ENCODE measurements at regions not wholly inside any gene's neighbourhood (a gene's known extent, or its start where the extent isn't known, plus 50 kb on each side); places are given as distances from the start of the nearest gene placed in this dataset.

GRCh38 chr16:58832386-58832895, 98.3 kb upstream of the GOT2 start:
- TF ChIP-seq POLR2AphosphoS5 (IDR thresholded peaks at IDR 0.05; ENCODE audit: low read depth, low read length) = no peak
- TF ChIP-seq FOXP2 (optimal IDR thresholded peaks at IDR 0.05; ENCODE audit: borderline replicate concordance, extremely low read depth, extremely low read length, insufficient read depth) = no peak
- TF ChIP-seq SIN3A (IDR thresholded peaks at IDR 0.05; ENCODE audit: borderline replicate concordance, insufficient read depth, low read length) = no peak
- no peak for TF ChIP-seq TAF1 (IDR thresholded peaks at IDR 0.05; ENCODE audit: borderline replicate concordance, insufficient read depth, low read length)
- no peak for TF ChIP-seq REST (IDR thresholded peaks at IDR 0.05; ENCODE audit: insufficient read depth in 1 of 2, low read depth in 2 of 2, low read length in 2 of 2)

GRCh38 chr16:58831386-58831785, 97.3 kb upstream of the GOT2 start:
- TF ChIP-seq TAF1 (IDR thresholded peaks at IDR 0.05; ENCODE audit: borderline replicate concordance, insufficient read depth, low read length) (no peak), FOXP2 (optimal IDR thresholded peaks at IDR 0.05; ENCODE audit: borderline replicate concordance, extremely low read depth, extremely low read length, insufficient read depth) (no peak), SIN3A (IDR thresholded peaks at IDR 0.05; ENCODE audit: borderline replicate concordance, insufficient read depth, low read length) (no peak), REST (IDR thresholded peaks at IDR 0.05; ENCODE audit: insufficient read depth in 1 of 2, low read depth in 2 of 2, low read length in 2 of 2) (no peak), POLR2AphosphoS5 (IDR thresholded peaks at IDR 0.05; ENCODE audit: low read depth, low read length) (no peak)

- TF ChIP-seq FOXP2 (optimal IDR thresholded peaks at IDR 0.05; ENCODE audit: borderline replicate concordance, extremely low read depth, extremely low read length, insufficient read depth) (no peak), SIN3A (IDR thresholded peaks at IDR 0.05; ENCODE audit: borderline replicate concordance, insufficient read depth, low read length) (no peak), REST (IDR thresholded peaks at IDR 0.05; ENCODE audit: insufficient read depth in 1 of 2, low read depth in 2 of 2, low read length in 2 of 2) (no peak)
Observed at GRCh38 chr16:58828901-58829545, 94.9 kb upstream of the GOT2 start.

GRCh38 chr16:58824201-58824600, 90.1 kb upstream of the GOT2 start:
- TF ChIP-seq REST (IDR thresholded peaks at IDR 0.05; ENCODE audit: insufficient read depth in 1 of 2, low read depth in 2 of 2, low read length in 2 of 2) (no peak), POLR2AphosphoS5 (IDR thresholded peaks at IDR 0.05; ENCODE audit: low read depth, low read length) (no peak), TAF1 (IDR thresholded peaks at IDR 0.05; ENCODE audit: borderline replicate concordance, insufficient read depth, low read length) (no peak), FOXP2 (optimal IDR thresholded peaks at IDR 0.05; ENCODE audit: borderline replicate concordance, extremely low read depth, extremely low read length, insufficient read depth) (no peak), SIN3A (IDR thresholded peaks at IDR 0.05; ENCODE audit: borderline replicate concordance, insufficient read depth, low read length) (no peak)

All from PFSK-1 (cell line).